Muscle of leg (tissue), 3 donors: ENCODE measurements at regions not wholly inside any gene's neighbourhood (a gene's known extent, or its start where the extent isn't known, plus 50 kb on each side); places are given as distances from the start of the nearest gene placed in this dataset.
A peak's percentile ranks its signal among the peaks of the same experiment; 100 is the strongest.
"Not testable (repeated sequence)": the region's sequence is repeated elsewhere in the genome, so short reads cannot be mapped to it uniquely, and the experiment has no call there.

Experiments
- DNase-seq: peaks from one replicate; pipeline ENCODE4 v3.0.0; 2013
- H3K27ac ChIP-seq: one replicate; pipeline ENCODE4 v1.5.1; 2013; ENCODE audit warnings: mild to moderate bottlenecking, low read length, control low read depth
- H3K27me3 ChIP-seq: one replicate; pipeline ENCODE4 v1.6.1; 2013; ENCODE audit warnings: low read length; ENCODE audit not compliant: control insufficient read depth, insufficient read depth
- H3K36me3 ChIP-seq: one replicate; pipeline ENCODE4 v1.6.1; 2013; ENCODE audit warnings: low read length; ENCODE audit not compliant: control insufficient read depth, insufficient read depth
- H3K4me1 ChIP-seq: one replicate; pipeline ENCODE4 v1.6.1; 2013; ENCODE audit warnings: low read length; ENCODE audit not compliant: control insufficient read depth, insufficient read depth
- H3K4me3 ChIP-seq: one replicate; pipeline ENCODE4 v1.5.1; 2013; ENCODE audit warnings: low read length, control low read depth
- H3K9me3 ChIP-seq: replicated peaks from 2 replicates; pipeline ENCODE4 v1.6.1; 2013; ENCODE audit warnings: low read depth, low read length; ENCODE audit not compliant: control insufficient read depth
- WGBS: methylation state at CpG from one replicate; pipeline ENCODE4 v1.1.5; 2013; ENCODE audit warnings: missing lambda C conversion rate; ENCODE audit not compliant: insufficient coverage; 5-methylcytosine and 5-hydroxymethylcytosine counted together

GRCh38 chr14:23895053-23895419, 58.5 kb upstream of the DHRS4 start:
- H3K27ac ChIP-seq: no peak overlapping the region
- no peak overlapping the region for H3K4me3 ChIP-seq
- no CpG with 5 or more reads among the region's 1 CpG for WGBS
- no peaks in the 10 kb centered on the region for H3K4me1 ChIP-seq
- DNase-seq: no peak
- no peaks in the 10 kb centered on the region for H3K27me3 ChIP-seq
- no peaks in the 10 kb centered on the region for H3K36me3 ChIP-seq
- H3K9me3 ChIP-seq: no peaks in the 10 kb centered on the region

GRCh38 chr14:23895480-23895879, 58.1 kb upstream of the DHRS4 start:
- Histone ChIP-seq H3K4me3 (no peak overlapping the region), H3K4me1 (no peaks in the 10 kb centered on the region)

GRCh38 chr14:23896609-23897153, 56.9 kb upstream of the DHRS4 start:
- Histone ChIP-seq H3K4me3 (no peak overlapping the region), H3K36me3 (no peaks in the 10 kb centered on the region), H3K27ac (no peak overlapping the region), H3K27me3 (no peaks in the 10 kb centered on the region), H3K9me3 (no peaks in the 10 kb centered on the region), H3K4me1 (no peaks in the 10 kb centered on the region)
- DNase-seq: no peak
- no CpG with 5 or more reads among the region's 5 CpGs for WGBS

More at GRCh38 chr14:23895480-23895879, 58.1 kb upstream of the DHRS4 start:
- Histone ChIP-seq H3K36me3 (no peaks in the 10 kb centered on the region), H3K27me3 (no peaks in the 10 kb centered on the region), H3K27ac (no peak overlapping the region), H3K9me3 (no peaks in the 10 kb centered on the region)
- peak; percentile 28 for DNase-seq
- WGBS: 38% methylated on average over 1 of the region's 3 CpGs

- not testable (repeated sequence) for DNase-seq, H3K27ac ChIP-seq, H3K9me3 ChIP-seq, H3K27me3 ChIP-seq, H3K4me3 ChIP-seq, H3K36me3 ChIP-seq, H3K4me1 ChIP-seq
- WGBS: no CpG with 5 or more reads among the region's 2 CpGs
These were observed 56.3 kb upstream of the DHRS4 start for GRCh38 chr14:23897291-23897690.

GRCh38 chr14:23898359-23898758, 55.2 kb upstream of the DHRS4 start:
- not testable (repeated sequence) for H3K9me3 ChIP-seq, H3K27ac ChIP-seq, H3K27me3 ChIP-seq, H3K4me1 ChIP-seq, H3K4me3 ChIP-seq, H3K36me3 ChIP-seq, DNase-seq
- 80% methylated on average over 8 of the region's 20 CpGs for WGBS

GRCh38 chr14:23899788-23900187, 53.8 kb upstream of the DHRS4 start:
- Histone ChIP-seq H3K9me3 (no peaks in the 10 kb centered on the region), H3K4me3 (no peak overlapping the region), H3K27me3 (no peaks in the 10 kb centered on the region), H3K4me1 (no peaks in the 10 kb centered on the region), H3K36me3 (no peaks in the 10 kb centered on the region), H3K27ac (no peak overlapping the region)
- no peak for DNase-seq
- WGBS: 94% methylated on average over 3 of the region's 8 CpGs

GRCh38 chr14:23903442-23903841, 50.1 kb upstream of the DHRS4 start:
- Histone ChIP-seq H3K4me3 (no peak overlapping the region), H3K27ac (no peak overlapping the region), H3K4me1 (no peaks in the 10 kb centered on the region), H3K9me3 (no peaks in the 10 kb centered on the region), H3K36me3 (no peaks in the 10 kb centered on the region), H3K27me3 (no peaks in the 10 kb centered on the region)
- no peak for DNase-seq
- WGBS: 75% methylated on average over 3 of the region's 4 CpGs
